GM18858 (cell line): ENCODE measurements at regions not wholly inside any gene's neighbourhood (a gene's known extent, or its start where the extent isn't known, plus 50 kb on each side); places are given as distances from the start of the nearest gene placed in this dataset.
"Not testable (repeated sequence)": the region's sequence is repeated elsewhere in the genome, so short reads cannot be mapped to it uniquely, and the experiment has no call there.

Experiments
- ATAC-seq: cut with Tn5 transposase; IDR thresholded peaks from one replicate; pipeline ENCODE4 v1.9.1; 2021; ENCODE audit not compliant: unreplicated experiment

- ATAC-seq, result no peak
Observed at GRCh38 chr3:64393193-64393592, 167.9 kb upstream of the PRICKLE2 start.

DNA sequence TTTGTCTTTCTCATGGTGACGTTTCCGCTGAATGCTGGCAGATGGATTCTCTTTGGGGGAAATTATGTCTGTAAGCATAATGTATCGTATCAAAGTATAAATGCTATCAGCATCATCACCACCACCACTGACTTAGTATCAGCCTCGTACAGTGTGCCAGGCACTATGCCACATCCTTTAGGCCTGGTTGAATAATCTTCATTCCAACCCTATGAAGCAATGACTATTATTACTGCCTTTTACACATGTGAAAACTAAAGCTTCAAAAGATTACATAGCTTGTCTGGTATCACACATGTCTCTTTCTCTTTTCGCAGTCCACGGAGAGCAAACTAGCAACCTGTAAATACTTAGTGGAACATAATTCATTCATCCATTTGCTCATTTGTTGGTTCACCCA, 166.7 kb upstream of the PRICKLE2 start:
- no peak for ATAC-seq

- no peak for ATAC-seq
Observed at GRCh38 chr3:64390893-64391292, 165.6 kb upstream of the PRICKLE2 start.

DNA sequence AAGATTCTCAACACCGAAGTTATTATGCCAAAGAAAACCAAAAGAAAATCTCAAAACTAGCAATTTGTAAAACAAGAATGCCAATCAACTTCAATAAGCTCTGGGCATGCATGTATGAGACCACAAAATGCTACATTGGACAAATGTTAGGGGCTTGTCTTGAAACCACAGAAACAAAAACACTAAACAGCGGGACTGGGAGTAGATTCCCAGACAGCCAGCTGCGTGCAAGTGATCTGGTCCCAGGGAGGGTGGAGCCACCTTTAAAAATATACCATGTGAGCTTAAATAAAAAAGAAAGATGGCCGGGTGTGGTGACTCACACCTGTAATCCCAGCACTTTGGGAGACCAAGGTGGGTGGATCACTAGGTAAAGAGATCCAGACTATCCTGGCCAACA, 163.6 kb upstream of the PRICKLE2 start:
- ATAC-seq, result no peak

DNA sequence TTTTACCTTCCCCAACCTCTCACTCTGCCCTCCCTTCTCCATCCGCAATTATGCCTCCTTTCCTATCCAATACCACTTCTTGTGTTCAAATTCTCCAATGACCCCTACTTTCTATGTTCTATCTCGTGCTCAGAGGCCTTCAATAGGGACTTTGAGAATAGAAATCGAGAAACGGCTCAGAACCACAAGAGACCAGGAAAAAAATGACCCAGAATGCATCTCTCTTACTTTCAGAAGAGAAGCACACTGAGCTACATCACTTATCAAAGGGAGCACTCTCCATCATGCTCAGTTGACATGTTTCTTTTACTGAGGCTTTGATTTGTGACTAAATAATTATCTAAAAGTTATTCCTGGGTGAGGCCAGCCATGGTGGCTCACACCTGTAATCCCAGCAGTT, 162.4 kb upstream of the PRICKLE2 start:
- no peak for ATAC-seq

DNA sequence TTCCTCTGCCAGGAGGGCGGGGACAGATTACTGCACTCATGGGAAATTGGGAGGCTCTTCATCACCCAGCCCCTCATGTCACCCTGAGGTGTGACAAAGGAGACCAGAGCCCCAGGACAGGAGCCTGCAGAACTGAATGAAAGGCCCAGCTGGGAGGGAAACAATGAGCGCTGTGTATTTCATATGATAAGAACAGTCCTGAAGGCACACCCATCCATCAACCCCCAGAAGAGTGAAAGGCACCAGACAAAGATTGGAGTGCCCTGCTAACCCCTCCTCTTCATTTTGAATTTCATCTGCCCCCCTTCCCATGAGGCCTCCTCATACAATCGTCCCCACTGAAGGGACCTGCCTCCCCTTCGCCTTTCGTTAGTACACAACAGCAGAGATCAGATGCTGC, 160.0 kb upstream of the PRICKLE2 start:
- no peak for ATAC-seq

- no peak for ATAC-seq
Observed at GRCh38 chr3:64384561-64384960, 159.3 kb upstream of the PRICKLE2 start.

DNA sequence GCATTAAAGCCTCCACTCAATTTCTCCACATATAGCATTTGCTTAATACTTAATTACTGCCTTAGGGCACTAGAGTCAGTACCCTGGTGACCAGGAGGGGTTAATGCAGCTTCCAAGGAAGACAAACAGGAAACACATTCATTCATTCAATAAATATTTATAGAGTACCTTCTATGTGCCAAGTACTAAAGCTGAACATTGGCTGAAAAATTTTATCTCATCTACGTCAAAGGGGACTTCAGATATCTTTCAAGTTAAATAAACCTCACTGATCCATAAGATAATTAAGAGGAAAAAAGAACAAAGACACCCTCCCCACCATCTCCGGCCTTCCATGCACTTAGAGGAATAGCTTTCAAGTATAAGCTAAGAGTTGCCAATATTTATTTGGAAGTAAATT, 156.9 kb upstream of the PRICKLE2 start:
- no peak for ATAC-seq

- ATAC-seq, result no peak
Observed at GRCh38 chr3:64381367-64381766, 156.1 kb upstream of the PRICKLE2 start.

DNA sequence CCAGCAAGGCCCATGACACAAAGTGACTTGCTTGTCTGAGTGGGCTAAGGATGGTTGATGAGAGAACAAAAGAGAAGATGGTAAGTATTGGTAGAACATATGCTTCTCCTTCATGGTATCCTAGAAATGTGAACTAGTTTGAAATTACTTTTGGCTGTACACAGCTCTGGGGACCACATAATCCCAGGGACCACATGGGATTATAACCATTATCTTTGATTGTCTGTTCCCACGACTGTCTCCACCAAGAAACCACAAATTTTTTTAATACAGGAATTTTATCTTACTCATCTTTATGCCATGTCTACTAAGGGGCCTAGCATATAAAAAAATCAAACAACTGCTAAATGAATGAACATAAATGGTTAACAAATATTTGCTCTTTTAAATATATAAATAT, 155.3 kb upstream of the PRICKLE2 start:
- ATAC-seq, result no peak

DNA sequence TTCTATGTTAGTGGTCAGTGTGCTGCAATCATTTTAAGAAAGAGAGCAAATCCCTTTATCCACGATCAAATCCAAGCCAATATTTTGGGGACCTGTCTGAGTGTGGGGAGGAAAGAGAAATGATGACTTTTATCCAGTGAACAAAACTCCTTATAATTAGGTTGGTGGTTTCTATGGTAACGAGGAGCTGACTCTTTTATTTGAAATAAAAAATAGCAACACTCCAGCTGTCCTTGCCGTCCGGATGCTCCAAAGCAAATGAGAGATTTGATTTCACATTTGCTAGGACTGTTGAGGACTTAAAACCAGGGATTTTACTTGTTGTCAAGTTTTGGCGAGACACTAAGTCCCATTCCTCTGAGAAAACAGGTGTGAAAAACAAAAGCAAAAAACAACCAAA, 154.0 kb upstream of the PRICKLE2 start:
- no peak for ATAC-seq

- no peak for ATAC-seq
Observed at GRCh38 chr3:64377942-64378341, 152.7 kb upstream of the PRICKLE2 start.

DNA sequence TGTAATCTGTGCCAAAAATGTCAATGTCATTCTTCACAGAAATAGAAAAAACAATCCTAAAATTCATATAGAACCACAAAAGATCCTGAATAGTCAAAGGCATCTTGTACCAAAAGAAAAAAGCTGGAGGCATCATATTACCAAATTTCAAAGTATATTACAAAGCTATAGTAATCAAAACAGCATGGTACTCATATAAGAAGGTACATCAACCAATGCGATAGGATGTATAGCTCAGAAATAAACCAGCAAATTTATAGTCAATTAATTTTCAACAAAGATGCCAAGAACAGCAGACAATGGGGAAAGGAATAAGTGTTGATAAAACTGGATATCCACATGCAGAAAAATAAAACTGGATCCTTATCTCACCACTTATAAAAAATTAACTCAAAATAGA, 150.5 kb upstream of the PRICKLE2 start:
- no peak for ATAC-seq

GRCh38 chr3:64369390-64369789, 144.1 kb upstream of the PRICKLE2 start:
- ATAC-seq, result no peak

- ATAC-seq, result no peak
Observed at GRCh38 chr3:64368257-64369020, 143.2 kb upstream of the PRICKLE2 start.

DNA sequence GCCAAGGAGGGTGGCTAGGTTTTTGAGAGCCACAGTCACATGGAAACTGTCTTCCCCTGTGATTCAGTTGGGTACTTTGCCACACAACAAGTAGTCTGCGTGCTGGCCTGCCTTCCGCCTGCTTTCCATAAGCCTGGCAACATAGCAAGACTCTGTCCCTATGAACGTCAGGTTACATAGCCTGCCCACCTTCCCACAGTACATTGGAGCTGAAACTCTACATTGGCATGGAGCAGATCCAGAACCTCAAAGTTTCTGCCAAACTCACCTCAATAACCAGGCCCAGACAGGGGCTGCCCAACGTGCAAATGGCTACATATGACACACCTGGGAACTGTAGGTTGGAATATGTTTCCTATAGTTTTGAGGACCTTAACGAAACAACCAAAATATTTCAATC, 140.6 kb upstream of the PRICKLE2 start:
- ATAC-seq, result no peak

DNA sequence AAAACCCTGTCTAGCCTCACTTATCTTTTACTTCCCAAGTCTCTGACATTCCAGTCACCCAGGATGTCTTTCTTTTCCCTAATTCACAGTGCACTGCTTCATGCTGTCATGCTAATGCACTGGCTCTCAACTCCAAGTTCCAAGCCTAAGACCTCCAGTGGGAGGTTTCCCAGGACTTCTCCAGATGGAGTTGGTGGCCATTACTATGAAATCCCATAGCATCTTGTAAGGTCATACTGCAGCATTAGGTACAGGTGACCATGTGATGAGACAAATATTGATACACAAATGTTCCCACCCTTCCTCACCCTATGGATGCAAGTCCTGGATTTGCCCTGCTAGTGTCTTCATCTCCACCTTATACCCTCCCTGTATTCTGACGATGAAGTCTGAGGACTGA, 138.6 kb upstream of the PRICKLE2 start:
- ATAC-seq, result no peak

- no peak for ATAC-seq
Observed at GRCh38 chr3:64361962-64362735, 136.9 kb upstream of the PRICKLE2 start.

DNA sequence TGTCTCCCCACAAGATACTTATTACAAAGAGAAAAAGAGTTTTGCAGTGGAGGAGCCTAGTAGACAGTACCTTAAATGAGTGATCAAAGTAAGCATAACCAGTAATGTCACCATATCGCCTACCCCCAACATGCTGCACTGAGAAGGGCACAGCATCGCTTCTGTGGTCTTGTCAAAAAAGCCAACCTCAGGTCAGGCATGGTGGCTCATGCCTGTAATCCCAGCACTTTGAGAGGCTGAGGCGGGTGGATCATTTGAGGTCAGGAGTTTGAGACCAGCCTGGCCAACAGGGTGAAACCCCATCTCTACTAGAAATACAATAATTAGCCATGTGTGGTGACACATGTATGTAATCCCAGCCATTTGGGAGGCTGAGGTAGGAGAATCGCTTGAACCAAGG, 135.8 kb upstream of the PRICKLE2 start:
- not testable (repeated sequence) for ATAC-seq

DNA sequence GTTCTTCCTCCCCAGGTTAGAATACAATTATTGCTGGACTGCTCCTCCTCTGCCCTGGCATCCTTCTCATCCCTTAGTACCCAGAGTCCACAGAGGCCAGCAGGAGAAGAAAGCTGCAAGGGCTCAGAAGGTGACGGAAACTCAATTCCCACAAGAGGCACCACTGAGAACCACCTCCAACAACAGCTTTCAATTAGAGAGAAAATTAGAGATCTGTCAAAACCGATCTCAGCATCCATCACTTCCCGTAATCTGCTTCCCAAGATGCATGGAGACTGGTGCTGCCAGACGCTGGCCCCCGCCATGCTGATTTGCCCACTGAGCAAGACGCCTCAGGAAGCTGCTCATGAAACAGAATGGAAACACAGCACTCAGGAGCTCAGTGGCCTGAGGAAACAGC, 135.0 kb upstream of the PRICKLE2 start:
- ATAC-seq, result no peak

- ATAC-seq, result no peak
Observed at GRCh38 chr3:64359735-64360134, 134.5 kb upstream of the PRICKLE2 start.

DNA sequence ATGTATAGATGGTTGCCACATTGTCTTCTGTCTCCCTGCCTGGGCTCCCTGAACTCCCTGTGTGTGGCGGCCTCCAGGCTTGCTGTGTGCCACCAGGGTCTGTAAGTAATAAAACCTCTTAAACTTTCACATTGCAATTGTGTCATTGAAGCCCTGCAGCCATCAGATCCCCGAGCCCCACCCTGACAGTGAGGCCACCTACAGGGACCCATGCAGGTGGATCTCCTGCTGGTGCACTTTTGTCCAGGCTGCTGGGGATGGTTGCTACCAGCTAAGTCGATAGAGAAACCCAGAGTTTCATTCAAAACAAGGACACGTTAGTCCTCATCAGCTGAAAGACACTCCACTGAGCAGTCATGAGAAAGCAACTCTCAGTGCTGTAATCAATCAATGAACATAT, 133.6 kb upstream of the PRICKLE2 start:
- ATAC-seq, result no peak

- no peak for ATAC-seq
Observed at GRCh38 chr3:64358176-64358575, 132.9 kb upstream of the PRICKLE2 start.
